Astrocyte (in vitro differentiated cells and primary cell): ENCODE measurements at regions not wholly inside any gene's neighbourhood (a gene's known extent, or its start where the extent isn't known, plus 50 kb on each side); places are given as distances from the start of the nearest gene placed in this dataset.

Experiments used
- DNase-seq: peaks from one replicate; pipeline ENCODE4 v3.0.0-alpha.2; 2010; ENCODE audit warnings: low read depth
- FAIRE-seq: peaks from 2 replicates; lab custom pipeline; 2011; peaks lifted over from hg19 to GRCh38; lab: Jason Lieb, UNC
- H2AFZ ChIP-seq: 2 replicates; pipeline ENCODE4 v1.6.0; 2012; ENCODE audit warnings: low read depth, low read length, inconsistent platforms
- H3K27ac ChIP-seq: 2 replicates; pipeline ENCODE4 v1.5.1; 2011; ENCODE audit warnings: low read depth, low read length, inconsistent platforms
- H3K27me3 ChIP-seq: 2 replicates; pipeline ENCODE4 v1.6.0; 2011; ENCODE audit warnings: low read length, inconsistent platforms; ENCODE audit not compliant: insufficient read depth
- H3K36me3 ChIP-seq: 2 replicates; pipeline ENCODE4 v1.5.1; 2011; ENCODE audit warnings: low read length, inconsistent platforms; ENCODE audit not compliant: insufficient read depth
- H3K4me1 ChIP-seq: 2 replicates; pipeline ENCODE4 v1.5.1; 2011; ENCODE audit warnings: low read length, inconsistent platforms; ENCODE audit not compliant: insufficient read depth
- H3K4me2 ChIP-seq: 2 replicates; pipeline ENCODE4 v1.6.0; 2012; ENCODE audit warnings: low read length, inconsistent platforms
- H3K4me3 ChIP-seq: 2 replicates; pipeline ENCODE4 v1.5.1; 2011; ENCODE audit warnings: low read depth, mild to moderate bottlenecking, low read length, inconsistent platforms; ENCODE audit not compliant: insufficient read depth
- H3K79me2 ChIP-seq: 2 replicates; pipeline ENCODE4 v1.6.0; 2012; ENCODE audit warnings: mild to moderate bottlenecking, low read length, inconsistent platforms; ENCODE audit not compliant: insufficient read depth
- H3K9ac ChIP-seq: 2 replicates; pipeline ENCODE4 v1.6.0; 2012; ENCODE audit warnings: mild to moderate bottlenecking, low read length, inconsistent platforms
- H3K9me3 ChIP-seq: 2 replicates; pipeline ENCODE4 v1.5.1; 2012; ENCODE audit warnings: low read depth, mild to moderate bottlenecking, low read length, inconsistent platforms; ENCODE audit not compliant: insufficient read depth
- H4K20me1 ChIP-seq: 2 replicates; pipeline ENCODE4 v1.6.0; 2012; ENCODE audit warnings: low read length, inconsistent platforms; ENCODE audit not compliant: insufficient read depth
- H3K27ac Mint-ChIP-seq: one replicate; pipeline ENCODE4 v1.8.0; 2021; ENCODE audit warnings: mild to moderate bottlenecking, mixed read lengths; ENCODE audit not compliant: unreplicated experiment
- H3K27me3 Mint-ChIP-seq: one replicate; pipeline ENCODE4 v1.8.0; 2021; ENCODE audit warnings: low read depth, mixed read lengths; ENCODE audit not compliant: unreplicated experiment
- H3K36me3 Mint-ChIP-seq: one replicate; pipeline ENCODE4 v1.8.0; 2021; ENCODE audit warnings: low read depth, mixed read lengths; ENCODE audit not compliant: unreplicated experiment
- H3K4me1 Mint-ChIP-seq: one replicate; pipeline ENCODE4 v1.8.0; 2021; ENCODE audit warnings: low read depth, mixed read lengths; ENCODE audit not compliant: unreplicated experiment
- H3K4me3 Mint-ChIP-seq: one replicate; pipeline ENCODE4 v1.8.0; 2021; ENCODE audit warnings: mild to moderate bottlenecking, moderate library complexity, mixed read lengths; ENCODE audit not compliant: unreplicated experiment
- H3K9me3 Mint-ChIP-seq: one replicate; pipeline ENCODE4 v1.8.0; 2021; ENCODE audit warnings: mild to moderate bottlenecking, mixed read lengths; ENCODE audit not compliant: unreplicated experiment
- EZH2 ChIP-seq: IDR thresholded peaks from 2 replicates; pipeline ENCODE4 v1.6.1; 2012; ENCODE audit warnings: mild to moderate bottlenecking, low read length, inconsistent platforms; ENCODE audit not compliant: insufficient read depth
- TF ChIP-seq, protein P1 (sequence below): IDR thresholded peaks from 2 replicates; pipeline ENCODE4 v1.5.1; 2011; ENCODE audit warnings: low read depth, mild to moderate bottlenecking, inconsistent platforms, low read length, moderate library complexity; ENCODE audit not compliant: insufficient read depth

DNA sequence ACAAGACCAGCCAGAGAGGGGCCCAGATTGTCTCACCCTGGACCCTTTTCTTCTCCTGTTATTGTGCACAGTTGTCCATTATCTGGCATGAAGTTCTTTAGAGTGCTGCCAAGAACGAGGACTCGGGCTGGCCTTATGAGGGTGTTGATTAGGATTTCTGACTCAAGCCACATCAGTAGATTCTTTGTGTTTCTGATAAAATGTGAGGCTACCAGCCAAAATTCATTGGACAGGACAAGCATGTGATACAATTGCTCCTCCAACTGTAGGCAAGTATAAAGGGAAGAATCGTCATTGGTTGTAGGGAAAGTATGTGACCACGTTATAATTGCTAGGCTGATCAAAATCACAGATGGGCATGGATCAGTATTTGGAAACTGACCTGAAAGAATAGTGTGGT is 99.2 kb upstream of the TMC3 start:
- Histone ChIP-seq H3K27ac (no peak overlapping the region), H3K36me3 (no peaks in the 10 kb centered on the region), H4K20me1 (no peaks in the 10 kb centered on the region), H3K79me2 (no peaks in the 10 kb centered on the region), H3K4me1 (no peaks in the 10 kb centered on the region), H3K4me2 (no peak overlapping the region), H3K27me3 (peaks cover 7% of the 10 kb centered on the region), H2AFZ (no peak overlapping the region), H3K4me3 (no peak overlapping the region), H3K9ac (no peak overlapping the region), H3K9me3 (no peaks in the 10 kb centered on the region)
- H3K4me1 Mint-ChIP-seq, result no peaks in the 10 kb centered on the region
- H3K27ac Mint-ChIP-seq, result no peak overlapping the region
- no peaks in the 10 kb centered on the region for H3K9me3 Mint-ChIP-seq
- H3K36me3 Mint-ChIP-seq, result no peaks in the 10 kb centered on the region
- peaks cover 5% of the 10 kb centered on the region for H3K27me3 Mint-ChIP-seq
- no peak overlapping the region for H3K4me3 Mint-ChIP-seq
- DNase-seq, result no peak
- no peak for FAIRE-seq
- TF ChIP-seq, protein P1, sequence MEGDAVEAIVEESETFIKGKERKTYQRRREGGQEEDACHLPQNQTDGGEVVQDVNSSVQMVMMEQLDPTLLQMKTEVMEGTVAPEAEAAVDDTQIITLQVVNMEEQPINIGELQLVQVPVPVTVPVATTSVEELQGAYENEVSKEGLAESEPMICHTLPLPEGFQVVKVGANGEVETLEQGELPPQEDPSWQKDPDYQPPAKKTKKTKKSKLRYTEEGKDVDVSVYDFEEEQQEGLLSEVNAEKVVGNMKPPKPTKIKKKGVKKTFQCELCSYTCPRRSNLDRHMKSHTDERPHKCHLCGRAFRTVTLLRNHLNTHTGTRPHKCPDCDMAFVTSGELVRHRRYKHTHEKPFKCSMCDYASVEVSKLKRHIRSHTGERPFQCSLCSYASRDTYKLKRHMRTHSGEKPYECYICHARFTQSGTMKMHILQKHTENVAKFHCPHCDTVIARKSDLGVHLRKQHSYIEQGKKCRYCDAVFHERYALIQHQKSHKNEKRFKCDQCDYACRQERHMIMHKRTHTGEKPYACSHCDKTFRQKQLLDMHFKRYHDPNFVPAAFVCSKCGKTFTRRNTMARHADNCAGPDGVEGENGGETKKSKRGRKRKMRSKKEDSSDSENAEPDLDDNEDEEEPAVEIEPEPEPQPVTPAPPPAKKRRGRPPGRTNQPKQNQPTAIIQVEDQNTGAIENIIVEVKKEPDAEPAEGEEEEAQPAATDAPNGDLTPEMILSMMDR, result no peak
- no peak for TF ChIP-seq EZH2

DNA sequence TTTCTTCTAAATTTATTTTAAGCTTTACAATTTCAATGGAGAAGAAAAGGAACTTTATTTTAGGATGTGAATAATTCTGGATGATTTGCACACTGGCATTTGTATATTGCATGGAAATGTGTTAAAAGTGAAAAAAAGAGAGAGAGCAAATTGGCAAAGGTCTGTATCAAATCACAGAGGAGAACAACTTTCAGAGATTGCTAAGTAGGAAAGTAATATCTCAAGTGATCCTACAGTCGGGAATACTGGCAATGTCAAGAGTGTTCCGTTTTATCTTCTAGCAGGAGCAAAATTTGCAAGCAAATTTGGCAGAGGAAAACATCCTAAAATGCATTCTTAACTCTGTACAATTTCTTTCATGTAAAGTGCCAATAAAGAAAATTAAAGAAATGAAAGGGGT is 97.1 kb upstream of the TMC3 start:
- H3K4me3 ChIP-seq, result no peak overlapping the region
- no peak for DNase-seq

DNA sequence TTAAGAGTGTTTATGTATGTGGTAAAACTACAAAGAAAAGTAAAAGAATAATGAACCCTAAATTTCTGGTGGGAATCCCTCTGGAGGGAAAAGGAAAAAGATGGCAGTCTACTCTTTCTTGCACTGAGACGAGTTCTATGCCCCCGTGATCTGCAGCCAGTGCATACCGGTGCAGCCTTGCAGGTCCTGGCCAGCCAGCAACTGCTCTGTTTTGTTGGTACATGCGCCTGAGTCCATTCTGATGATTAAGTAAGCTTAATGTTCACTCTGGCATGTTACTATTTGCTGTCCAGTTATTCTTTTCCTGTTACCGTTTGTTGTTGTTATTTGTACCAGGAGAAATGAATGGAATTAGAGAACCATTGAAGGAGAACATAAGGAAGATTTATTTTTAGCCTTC is 95.1 kb upstream of the TMC3 start:
- H3K4me1 Mint-ChIP-seq, result no peaks in the 10 kb centered on the region
- H3K27ac Mint-ChIP-seq, result no peak overlapping the region
- no peak overlapping the region for H3K4me3 Mint-ChIP-seq
- H3K4me2 ChIP-seq, result no peak overlapping the region
- peaks cover 1% of the 10 kb centered on the region for H3K9me3 Mint-ChIP-seq
- H3K9ac ChIP-seq, result no peak overlapping the region
- H2AFZ ChIP-seq, result no peak overlapping the region
- H3K4me1 ChIP-seq, result no peaks in the 10 kb centered on the region
- H3K9me3 ChIP-seq, result peaks cover 4% of the 10 kb centered on the region
- H3K27me3 Mint-ChIP-seq, result peaks cover 7% of the 10 kb centered on the region
- FAIRE-seq (no peak), DNase-seq (no peak)
- H3K27me3 ChIP-seq, result peaks cover 6% of the 10 kb centered on the region
- no peak overlapping the region for H3K4me3 ChIP-seq
- H3K36me3 Mint-ChIP-seq, result no peaks in the 10 kb centered on the region
- H3K27ac ChIP-seq, result no peak overlapping the region
- TF ChIP-seq EZH2, result no peak
- TF ChIP-seq, protein P1, result no peak
- H3K36me3 ChIP-seq, result no peaks in the 10 kb centered on the region
- H3K79me2 ChIP-seq, result no peaks in the 10 kb centered on the region
- no peaks in the 10 kb centered on the region for H4K20me1 ChIP-seq

More for the DNA sequence above, 97.1 kb upstream of the TMC3 start:
- Histone ChIP-seq H3K27me3 (peaks cover 7% of the 10 kb centered on the region), H3K9me3 (peaks cover 3% of the 10 kb centered on the region), H3K9ac (no peak overlapping the region), H3K27ac (no peak overlapping the region), H3K4me2 (no peak overlapping the region), H3K4me1 (no peaks in the 10 kb centered on the region), H2AFZ (no peak overlapping the region), H4K20me1 (no peaks in the 10 kb centered on the region), H3K36me3 (no peaks in the 10 kb centered on the region), H3K79me2 (no peaks in the 10 kb centered on the region)
- H3K27me3 Mint-ChIP-seq, result peaks cover 7% of the 10 kb centered on the region
- H3K27ac Mint-ChIP-seq, result no peak overlapping the region
- H3K4me3 Mint-ChIP-seq, result no peak overlapping the region
- H3K9me3 Mint-ChIP-seq, result no peaks in the 10 kb centered on the region
- H3K36me3 Mint-ChIP-seq, result no peaks in the 10 kb centered on the region
- TF ChIP-seq, protein P1, result no peak
- no peak for TF ChIP-seq EZH2
- H3K4me1 Mint-ChIP-seq, result no peaks in the 10 kb centered on the region
- FAIRE-seq, result no peak
